ENCODE measurements at regions not wholly inside any gene's neighbourhood (a gene's known extent, or its start where the extent isn't known, plus 50 kb on each side); places are given as distances from the start of the nearest gene placed in this dataset.

DNA sequence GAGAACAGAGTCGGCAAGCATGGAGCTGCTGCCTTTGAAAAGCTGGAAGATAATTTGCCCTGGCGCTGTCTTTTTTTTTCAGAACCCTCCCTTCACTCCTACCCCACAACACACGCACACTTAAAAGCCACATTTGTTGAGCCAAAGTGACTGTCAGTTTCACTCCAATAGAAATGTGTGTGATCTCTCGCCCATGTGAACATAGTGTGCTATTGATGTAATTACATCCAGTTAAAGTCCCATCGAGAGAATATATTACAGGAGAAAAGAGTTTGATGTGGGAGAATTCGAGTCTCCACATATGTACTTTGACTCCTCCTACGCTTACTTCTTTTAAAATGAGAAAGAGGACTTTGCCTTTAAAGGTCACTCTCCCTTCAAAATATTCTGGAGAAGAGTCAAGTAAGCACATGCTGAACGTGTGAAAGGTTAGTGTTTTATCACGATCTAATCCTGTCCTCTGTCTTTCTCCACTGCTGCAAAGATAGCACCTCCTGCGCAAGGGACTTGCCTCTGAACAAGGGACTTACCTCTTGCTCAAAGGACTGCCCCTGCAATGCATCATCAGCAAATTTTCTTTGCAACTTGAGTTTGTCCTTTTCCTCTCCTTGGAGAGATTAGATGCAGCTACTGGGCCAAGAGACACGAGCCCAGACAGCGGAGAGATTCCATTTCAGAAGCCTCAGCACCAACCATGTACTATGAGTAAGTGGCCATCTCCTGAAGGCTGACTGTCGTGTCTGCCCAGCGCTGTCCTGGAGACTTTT, 613.9 kb downstream of the PTPRU start:
- DNase-seq (ENCODE audit: low read depth, low spot score), result no peak

DNA sequence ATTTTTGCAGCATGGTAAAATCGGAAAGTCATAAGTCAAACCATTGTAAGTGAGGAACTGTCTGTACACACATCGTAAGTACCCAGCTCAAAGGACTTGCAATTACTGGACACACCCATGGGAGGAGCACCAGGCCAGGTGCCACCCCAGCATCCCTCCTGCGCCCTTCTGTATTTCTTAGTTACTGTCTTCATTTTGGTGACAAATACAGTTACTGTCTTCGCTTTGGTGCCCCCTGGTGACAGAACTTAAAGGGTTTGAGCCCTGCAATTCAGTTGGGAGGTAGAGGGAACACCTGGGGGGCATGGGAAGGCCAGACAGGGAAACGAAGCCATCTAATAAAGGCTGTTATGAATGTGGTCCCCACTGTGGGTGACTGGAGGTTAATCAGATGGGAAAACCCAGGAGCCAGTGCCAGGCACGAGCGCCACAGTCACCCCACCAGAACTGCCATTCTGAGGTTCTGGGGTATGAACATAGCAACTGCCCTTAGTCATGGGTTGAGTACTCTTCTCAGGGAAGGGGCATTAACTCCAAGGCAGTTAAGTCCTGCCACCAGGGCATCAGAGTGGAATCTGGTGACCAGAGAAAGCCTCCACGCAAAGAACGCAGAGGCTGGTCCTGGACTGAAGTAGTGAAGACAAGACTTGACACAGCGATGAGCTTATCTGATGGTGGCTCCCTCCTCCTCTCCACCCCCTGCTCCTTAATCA, 612.9 kb downstream of the PTPRU start:
- DNase-seq (ENCODE audit: low read depth, low spot score), result peak; percentile 59

DNA sequence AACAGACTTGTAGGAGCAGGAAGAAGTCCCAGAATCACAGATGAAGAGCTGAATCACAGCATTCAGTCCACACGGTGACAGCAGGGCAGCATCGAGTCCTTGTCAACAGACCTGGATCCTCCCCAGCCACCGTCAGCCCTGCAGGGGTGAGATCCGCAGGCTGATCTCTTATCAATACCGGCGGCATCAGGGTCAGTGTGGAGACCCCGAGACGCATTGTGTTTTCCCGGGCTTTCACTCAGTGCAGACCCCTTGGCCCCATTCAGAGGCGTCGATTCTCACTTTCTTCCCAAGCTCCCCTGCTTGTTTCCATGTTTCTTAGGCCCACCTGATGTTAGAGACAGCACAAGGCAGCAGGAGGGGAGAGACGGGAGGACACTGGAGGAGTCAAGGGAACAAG, 609.6 kb downstream of the PTPRU start:
- DNase-seq (ENCODE audit: low read depth, low spot score), result no peak

DNA sequence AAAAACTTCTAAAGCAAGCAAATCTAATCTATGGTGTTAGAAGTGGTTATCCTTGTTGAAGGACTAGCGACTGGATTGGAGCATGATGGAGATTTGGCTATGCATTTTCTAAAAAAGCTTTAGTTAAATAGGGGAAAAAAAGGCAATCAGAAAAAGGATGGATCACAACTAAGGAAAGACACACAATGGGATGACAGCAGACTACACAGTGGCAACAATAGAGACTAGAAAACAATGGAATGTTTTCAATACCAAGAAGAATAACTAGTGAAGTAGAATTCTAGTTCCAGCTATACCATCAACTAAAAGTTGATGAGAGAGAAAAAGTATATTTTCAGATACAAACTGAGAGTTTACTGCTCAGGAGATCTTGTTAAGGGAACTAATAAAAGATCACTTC, 605.8 kb downstream of the PTPRU start:
- DNase-seq (ENCODE audit: low read depth, low spot score), result no peak

DNA sequence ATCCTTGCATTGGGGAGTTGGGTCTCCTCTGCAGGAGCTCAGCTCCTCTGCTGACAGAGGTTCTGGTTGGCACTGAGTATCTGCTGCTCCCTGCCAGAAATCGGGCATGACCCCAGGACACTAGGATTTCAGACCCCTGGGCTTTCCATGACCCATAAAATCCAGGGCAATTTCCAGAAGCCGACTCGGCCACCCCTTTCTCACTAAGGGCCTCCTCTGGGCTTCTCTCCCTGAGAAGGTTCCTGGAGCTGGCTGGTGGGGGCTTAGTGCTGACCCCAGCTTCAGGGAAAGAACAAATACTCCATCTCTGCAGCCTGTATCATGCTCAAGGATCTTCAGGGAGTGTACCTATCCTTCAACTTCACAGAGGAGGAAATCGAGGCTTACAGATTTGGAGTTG, 603.4 kb downstream of the PTPRU start:
- DNase-seq (ENCODE audit: low read depth, low spot score), result no peak

DNA sequence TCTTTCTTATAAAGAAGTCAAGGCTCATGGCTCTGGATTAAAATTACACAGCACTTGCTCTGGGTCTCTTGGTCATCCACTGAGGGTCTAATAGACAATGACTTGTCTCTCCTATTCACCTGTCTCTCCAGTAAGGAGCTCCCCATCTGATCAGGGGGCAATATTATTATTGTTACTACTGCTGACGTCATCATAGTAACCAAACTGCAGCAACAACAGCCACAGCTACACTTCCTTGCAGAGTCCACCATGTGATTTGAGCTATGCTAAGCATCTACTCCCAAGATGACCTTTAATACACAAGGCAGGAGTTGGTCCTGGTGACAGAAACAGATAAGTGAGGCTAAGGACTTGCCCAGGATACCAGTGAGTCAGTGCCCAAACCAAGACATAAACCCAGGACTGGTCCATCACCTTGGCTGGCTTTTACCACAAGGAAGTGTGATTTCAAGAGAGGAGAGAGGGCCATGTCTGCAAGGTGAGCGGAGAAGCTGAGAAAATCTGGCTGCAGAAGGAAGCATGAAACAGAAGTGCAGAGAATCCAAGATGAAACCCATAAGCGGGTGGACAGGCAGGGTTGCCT, 602.5 kb downstream of the PTPRU start:
- DNase-seq (ENCODE audit: low read depth, low spot score), result no peak

DNA sequence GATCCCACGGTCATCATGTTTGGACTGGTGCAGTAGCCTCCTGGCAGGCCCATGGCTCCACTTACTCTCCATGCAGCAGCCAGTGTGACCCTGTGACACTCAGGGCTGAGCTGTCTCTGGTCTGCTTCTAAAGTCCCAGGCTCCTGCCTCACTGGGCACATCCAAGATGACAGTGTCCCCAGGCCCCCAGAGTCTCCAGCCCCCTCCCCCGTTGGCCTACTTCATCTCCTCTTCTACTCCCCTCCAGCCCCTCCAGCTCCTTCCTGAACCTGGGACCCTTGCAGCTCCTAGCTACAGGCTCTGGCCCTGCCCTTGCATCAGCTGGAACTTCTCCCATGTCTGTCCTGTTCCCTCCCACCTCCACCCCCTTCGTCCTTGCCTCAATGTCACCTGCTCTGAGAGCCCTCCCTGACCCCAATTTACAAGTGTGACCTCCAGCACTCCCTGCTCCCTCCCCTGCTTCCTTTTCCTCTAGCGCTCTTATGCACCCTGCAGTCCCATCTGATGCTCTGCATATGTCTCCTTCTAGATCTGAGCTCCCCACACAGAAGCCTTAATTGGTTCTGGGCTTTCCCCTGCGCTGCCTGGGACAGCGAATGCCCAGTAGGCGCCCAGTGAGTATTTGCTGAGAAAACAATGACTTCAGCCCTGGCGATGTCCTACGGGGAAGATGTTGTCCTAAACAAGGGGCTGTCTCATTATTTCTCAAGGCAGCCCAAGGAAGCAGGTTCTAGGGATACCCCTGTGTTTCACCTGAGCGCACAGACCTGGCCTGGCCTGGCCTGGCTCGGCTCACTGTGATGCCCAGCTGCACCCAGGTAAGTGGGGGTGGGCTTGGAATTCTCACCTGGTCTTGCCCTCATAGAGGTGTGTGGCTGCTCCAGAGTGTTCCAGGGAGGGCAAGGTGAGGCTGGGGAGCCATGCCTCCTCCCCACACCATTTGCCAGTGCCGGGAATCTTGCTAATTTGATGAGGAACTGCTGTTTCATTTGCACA, 600.6 kb downstream of the PTPRU start:
- no peak for DNase-seq (ENCODE audit: low read depth, low spot score)

DNA sequence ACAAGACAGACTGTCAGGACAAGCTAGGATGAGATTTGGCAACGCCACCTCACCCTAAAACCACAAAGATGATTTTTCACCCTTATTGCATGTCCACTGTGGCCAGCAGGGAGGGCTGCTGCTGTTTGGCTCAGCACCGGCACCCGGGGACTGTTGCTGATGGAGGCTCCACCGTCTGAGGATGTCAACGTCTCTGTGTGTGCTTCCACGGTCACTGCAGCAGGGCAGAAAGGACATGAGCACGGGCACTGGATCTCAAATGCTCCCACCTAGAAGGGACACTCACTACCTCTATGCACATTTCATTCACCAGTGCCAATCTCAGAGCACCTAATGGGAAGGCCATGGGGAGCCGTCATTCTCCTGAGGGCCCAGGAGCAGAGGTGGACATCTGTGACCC, 599.6 kb downstream of the PTPRU start:
- no peak for DNase-seq (ENCODE audit: low read depth, low spot score)

DNA sequence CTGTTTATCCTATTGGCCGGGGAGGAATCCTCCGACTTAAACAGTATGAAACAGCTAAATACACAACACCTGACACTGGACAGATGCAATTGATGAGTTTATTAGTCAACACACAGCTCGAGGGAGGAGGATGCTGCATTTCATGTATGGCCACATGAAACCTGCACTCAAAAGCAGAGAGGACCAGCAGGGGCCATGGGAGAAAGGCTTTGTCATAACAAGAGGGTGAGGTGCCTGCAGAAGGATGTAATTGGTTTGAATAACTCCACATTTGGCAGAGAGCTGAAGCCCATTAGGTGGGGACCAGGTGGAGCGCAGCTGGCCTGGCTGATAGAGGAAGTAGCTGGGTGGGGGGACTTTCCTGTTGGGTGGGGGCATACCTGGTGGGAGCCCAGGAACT, 599.1 kb downstream of the PTPRU start:
- DNase-seq (ENCODE audit: low read depth, low spot score), result no peak

DNA sequence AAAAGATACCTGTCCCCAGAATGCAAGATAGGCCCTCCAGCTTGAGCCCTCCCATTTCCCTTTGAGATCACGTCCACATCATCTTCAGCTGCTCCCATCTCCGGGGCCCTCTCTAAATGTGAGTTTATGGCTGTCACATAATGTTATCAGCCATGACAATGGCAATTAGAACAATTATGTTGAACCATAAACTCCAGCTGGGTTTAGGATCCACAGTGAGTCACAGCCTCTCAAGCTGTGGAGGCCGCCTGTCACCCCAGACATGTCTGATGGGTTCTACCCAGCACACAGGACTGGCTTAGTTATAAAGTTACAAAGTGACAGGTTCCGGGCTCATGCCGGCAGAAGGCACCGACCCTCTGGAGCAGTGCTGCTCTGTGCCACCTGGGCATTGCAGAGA, 597.3 kb downstream of the PTPRU start:
- no peak for DNase-seq (ENCODE audit: low read depth, low spot score)

DNA sequence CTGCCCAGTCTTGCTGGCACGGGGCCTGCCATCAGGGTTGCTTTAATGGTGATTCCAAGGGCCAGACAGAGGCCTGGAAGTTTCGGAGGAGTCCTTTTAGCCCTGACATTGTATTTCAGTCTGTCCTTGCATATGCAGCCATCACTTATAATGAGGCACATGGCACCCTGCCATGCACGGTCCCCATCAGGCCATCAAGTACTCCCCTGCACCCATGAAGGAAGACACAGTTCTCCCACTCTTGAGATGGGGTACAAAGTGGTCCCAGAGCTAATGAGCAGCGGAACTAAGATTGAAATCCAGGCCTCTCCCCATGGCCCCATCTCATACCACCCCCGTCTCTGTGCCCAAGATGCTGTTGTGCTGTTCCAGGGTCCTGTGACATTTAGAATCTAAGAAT, 596.6 kb downstream of the PTPRU start:
- no peak for DNase-seq (ENCODE audit: low read depth, low spot score)

DNA sequence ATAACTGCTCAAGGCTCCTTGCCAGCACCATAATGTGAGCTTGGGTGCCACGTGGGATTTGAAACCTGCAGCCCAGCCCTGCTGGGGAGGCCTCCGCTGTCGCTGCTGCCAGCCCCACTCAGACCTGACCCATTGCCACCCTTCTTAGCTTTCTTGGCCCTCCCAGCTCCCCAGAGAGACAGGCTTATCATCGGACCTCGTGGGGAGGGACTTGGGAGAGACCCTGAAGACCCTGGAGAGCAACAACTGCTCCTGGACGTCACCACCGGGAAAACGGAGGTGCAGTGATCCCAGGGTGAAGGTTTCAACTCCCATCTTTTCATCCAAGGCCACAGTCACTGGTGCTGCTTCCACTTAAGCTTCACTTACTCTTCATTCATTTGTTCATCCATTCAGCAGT, 596.1 kb downstream of the PTPRU start:
- no peak for DNase-seq (ENCODE audit: low read depth, low spot score)

DNA sequence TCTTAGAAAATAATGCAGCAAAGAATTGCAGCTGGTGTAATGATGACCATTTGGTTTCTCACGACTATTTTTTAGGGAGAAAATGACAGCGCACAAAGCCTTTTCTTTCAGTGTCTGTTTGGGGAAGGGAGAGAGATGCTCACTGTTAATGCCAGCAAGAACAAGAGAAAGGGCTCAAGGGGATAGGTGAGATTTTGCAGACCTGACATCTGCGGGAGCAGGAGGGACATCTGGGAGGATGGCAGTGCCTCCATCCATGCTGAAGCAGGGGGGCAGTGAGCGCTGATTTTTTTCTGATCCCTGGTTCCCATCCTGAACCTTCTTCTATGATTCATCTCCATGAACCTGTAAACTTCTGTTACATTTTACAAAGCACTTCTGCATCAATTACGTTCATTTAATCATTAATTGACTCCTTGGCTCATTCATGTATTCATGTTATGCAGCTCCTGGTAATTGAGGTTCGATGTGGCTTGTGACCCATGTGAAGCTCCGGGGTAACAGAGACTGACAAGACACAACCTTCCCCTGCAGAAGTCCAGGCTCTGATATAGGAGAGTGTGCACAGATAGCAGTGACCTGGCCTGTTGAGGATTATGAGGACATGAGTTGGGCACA, 595.3 kb downstream of the PTPRU start:
- no peak for DNase-seq (ENCODE audit: low read depth, low spot score)

DNA sequence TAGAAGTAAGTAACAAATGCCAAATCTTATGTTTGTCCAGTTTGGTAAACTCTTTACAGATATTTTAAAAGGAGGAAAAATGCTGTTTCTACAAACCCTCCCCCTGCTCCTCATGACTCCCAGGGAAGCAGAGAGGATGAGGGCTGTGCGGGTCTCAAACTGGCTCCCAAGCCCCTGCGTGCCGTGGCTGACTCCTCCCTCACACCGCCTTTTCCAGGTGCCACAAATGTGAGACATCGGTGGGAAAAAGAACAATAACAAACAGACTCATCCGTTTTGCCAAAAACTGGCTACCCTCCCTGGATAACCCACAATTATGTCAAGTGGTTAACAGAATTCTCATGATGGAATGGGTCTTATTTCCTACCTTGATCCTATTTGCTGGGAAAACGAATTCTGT, 594.6 kb downstream of the PTPRU start:
- no peak for DNase-seq (ENCODE audit: low read depth, low spot score)

DNA sequence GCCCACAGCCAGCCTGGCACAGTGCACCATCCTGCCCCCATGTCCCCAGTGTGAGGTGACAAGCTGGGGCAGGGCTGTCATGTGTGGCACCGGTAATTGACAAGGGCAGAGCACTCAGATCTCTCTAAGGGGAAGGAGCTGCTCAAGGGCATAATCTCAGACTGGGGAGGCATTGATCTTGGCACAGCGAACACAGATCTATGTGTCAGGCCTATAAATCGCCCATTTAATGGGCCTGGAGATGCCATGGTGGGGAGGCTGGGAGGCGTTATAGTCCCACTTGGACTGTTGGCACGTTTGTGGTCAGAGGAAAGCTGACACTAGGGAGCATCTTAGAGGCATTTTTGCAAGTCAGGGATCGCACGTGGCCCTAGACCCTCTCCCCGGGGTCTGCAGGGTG, 594.1 kb downstream of the PTPRU start:
- DNase-seq (ENCODE audit: low read depth, low spot score), result no peak

DNA sequence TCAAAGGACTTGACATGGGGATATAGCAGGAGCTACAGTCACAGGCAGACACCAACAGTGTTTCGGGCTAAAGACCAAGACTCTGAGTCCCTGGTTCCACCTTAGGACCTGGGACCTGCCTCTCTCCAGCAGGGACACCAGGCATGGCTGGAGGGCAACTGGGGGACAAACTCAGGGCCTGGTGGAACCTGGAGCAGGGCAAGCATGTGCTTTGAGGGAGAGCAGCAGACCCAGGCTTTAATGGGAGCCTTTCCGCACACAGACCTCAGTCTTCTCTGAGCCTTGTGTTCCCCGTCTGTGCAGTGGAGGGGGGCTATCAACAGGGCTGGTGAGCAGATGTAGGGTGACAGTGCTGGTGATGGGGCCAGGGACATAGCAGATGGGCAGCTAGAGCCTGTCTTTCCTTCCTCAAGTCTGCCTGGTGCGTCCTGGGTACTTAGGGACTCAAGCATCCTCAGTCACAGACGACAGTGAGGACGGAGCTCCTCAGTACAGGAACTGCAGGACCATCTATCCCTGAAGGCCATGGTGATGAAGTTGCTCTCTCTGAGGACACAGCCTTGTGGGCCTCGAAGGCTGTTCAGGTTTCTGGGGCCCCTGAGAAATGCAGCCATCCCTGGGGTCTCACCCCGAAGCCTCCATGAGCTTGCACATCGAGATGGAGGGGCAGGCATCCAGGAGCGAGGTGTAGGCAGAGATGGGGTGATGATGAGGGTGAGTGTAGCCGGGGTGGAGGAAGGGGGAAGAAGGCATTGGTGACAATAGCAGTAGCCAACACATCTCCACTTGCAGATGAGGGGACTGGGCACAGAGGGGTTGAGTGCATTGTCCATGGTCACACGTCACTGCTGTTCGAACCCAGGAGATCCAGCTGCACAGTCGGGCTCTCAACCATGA, 593.4 kb downstream of the PTPRU start:
- DNase-seq (ENCODE audit: low read depth, low spot score), result no peak

DNA sequence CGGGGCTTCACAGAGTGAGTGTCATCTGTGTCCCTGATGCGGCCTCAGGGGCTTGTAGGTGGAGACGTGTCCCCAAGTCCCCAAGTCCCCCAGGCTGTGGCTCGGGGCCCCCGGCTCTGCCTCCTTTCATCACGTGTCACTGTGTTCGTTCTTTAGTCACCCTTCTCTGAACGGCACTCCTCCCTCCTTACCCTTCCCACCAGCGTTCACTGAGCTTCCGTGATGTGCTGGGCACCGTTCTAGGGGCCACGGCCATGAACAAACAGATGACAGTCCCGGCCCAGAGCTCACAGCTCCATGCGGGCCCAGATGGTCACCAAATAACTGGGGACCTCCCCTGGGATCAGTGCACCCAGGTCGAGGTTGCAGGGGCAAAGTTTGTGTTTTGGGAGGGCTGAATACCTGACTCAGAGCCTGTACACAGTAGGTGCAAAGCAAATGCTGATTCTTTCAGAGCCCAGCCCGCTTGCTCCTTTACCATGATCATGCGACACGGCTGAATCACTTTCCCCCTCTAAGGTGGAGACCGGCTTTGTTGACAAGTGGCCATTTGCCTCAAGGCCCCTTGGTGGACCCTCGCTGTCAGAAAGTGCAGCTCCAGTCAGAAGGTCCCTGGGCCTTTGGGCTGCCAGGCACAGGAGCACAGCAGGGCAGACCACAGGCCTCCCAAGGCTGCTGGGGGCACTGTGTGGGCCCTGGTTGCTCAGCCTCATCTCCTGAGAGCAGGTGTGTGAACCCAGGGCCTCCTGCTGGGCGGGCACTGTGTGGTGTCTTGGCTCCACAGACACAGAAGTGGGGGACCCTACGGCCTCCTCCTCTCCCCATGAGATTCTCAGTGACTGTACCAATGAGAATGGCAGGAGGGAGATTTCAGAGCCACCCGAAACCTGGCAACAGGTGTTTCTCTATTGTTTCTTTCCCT, 592.5 kb downstream of the PTPRU start:
- no peak for DNase-seq (ENCODE audit: low read depth, low spot score)

DNA sequence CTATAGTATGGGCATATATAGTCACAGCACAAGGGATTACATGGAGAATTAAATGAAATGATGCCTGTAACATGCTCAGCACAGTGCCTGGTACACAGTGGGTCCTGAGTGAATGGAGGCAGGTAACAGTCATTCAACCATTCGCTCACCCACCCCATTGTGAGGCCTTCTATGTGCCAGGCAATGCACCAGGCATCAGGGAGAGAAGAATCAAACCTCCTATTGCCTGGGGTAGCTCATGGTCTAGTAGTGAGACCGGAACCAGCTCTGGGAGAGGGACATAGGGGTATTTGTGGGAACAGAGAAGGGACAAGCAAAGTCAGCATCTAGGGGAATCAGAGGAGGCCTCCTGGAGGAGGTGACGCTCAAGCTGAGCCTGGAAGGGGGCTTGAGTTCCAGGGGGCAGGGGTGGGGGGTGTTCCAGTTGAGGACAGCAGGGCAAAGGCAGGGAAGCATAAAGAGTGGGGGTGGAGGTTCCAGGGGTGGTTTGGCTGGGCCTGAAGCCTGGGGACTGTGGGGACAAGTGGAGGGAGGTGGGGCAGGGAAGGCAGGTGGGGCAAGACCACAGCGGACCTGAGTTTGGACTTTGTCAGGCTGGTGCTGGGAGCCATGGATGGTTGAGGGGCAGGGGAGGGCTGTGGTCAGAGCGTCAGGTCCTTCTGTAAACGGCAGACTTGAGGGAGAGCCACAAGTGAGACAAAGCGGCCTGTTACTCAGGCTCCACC, 591.6 kb downstream of the PTPRU start:
- DNase-seq (ENCODE audit: low read depth, low spot score), result no peak

Measured in iPS DF 19.7 (cell line).